IMR-90 (cell line): ENCODE measurements at regions not wholly inside any gene's neighbourhood (a gene's known extent, or its start where the extent isn't known, plus 50 kb on each side); places are given as distances from the start of the nearest gene placed in this dataset.

ENCODE experiments used
- ATAC-seq: fragments of 200-7000 bp; cut with Tn5 transposase; 2 replicates; pipeline ENCODE4 v1.9.1; 2020; ENCODE audit warnings: low read depth, mild to moderate bottlenecking, moderate library complexity
- BruUV-seq: library from RNA; stranded (reverse); fragments of 400-500 nt; replicated peaks from 2 replicates; lab custom pipeline; 2021; lab: Mats Ljungman, UMichigan
- CTCF ChIA-PET: fragments of 300-600 bp; formaldehyde crosslinking; extraction: SDS; loops from one replicate; lab custom pipeline; 2021; ENCODE audit warnings: antibody characterized with exemption; lab: Yijun Ruan, JAX
- POLR2A ChIA-PET: fragments of 300-600 bp; sonication (Branson Sonifier 250); formaldehyde crosslinking; loops from one replicate; lab custom pipeline; 2022; ENCODE audit warnings: antibody characterized with exemption; ENCODE audit not compliant: unreplicated experiment; lab: Charles Lee
- DNase-seq: peaks from one replicate; pipeline ENCODE4 v3.0.0; 2013
- H2AFZ ChIP-seq: replicated peaks from 2 replicates; pipeline ENCODE3; 2013; ENCODE audit warnings: low read length, mild to moderate bottlenecking; ENCODE audit not compliant: poor library complexity
- H2AK5ac ChIP-seq: 2 replicates; pipeline ENCODE4 v1.6.1; 2013; ENCODE audit warnings: low read depth, low read length, inconsistent platforms
- H2AK9ac ChIP-seq: replicated peaks from 2 replicates; pipeline ENCODE3; 2013; ENCODE audit warnings: mild to moderate bottlenecking, low read depth, low read length, moderate library complexity; ENCODE audit not compliant: poor library complexity
- H2BK120ac ChIP-seq: 2 replicates; pipeline ENCODE4 v1.6.1; 2013; ENCODE audit warnings: low read depth, low read length, inconsistent platforms
- H2BK15ac ChIP-seq: 3 replicates; pipeline ENCODE4 v1.6.1; 2013; ENCODE audit warnings: low read depth, low read length, inconsistent platforms
- H2BK20ac ChIP-seq: 2 replicates; pipeline ENCODE4 v1.6.1; 2013; ENCODE audit warnings: low read depth, mild to moderate bottlenecking, inconsistent platforms, low read length, moderate library complexity
- H2BK5ac ChIP-seq: 2 replicates; pipeline ENCODE4 v1.6.1; 2013; ENCODE audit warnings: mild to moderate bottlenecking, low read depth, low read length, inconsistent platforms; ENCODE audit not compliant: poor library complexity, severe bottlenecking
- H3K14ac ChIP-seq: replicated peaks from 2 replicates; pipeline ENCODE4 v1.6.1; 2013; ENCODE audit warnings: low read depth, low read length, inconsistent platforms
- H3K18ac ChIP-seq: 2 replicates; pipeline ENCODE4 v1.6.1; 2013; ENCODE audit warnings: low read depth, low read length, control low read depth
- H3K23ac ChIP-seq: 2 replicates; pipeline ENCODE4 v1.6.1; 2013; ENCODE audit warnings: low read depth, low read length, inconsistent platforms
- H3K27ac ChIP-seq: 2 replicates; pipeline ENCODE4 v1.5.1; 2013; ENCODE audit warnings: mild to moderate bottlenecking, control low read depth, low read length; ENCODE audit not compliant: insufficient read depth
- H3K27me3 ChIP-seq: 2 replicates; pipeline ENCODE4 v1.6.1; 2013; ENCODE audit warnings: low read length; ENCODE audit not compliant: control insufficient read depth, insufficient read depth
- H3K36me3 ChIP-seq: 2 replicates; pipeline ENCODE4 v1.6.1; 2013; ENCODE audit warnings: low read length, mixed read lengths; ENCODE audit not compliant: control insufficient read depth, insufficient read depth
- H3K4ac ChIP-seq: 2 replicates; pipeline ENCODE4 v1.6.1; 2013; ENCODE audit warnings: low read depth, low read length, inconsistent platforms
- H3K4me1 ChIP-seq: 2 replicates; pipeline ENCODE4 v1.6.1; 2013; ENCODE audit warnings: low read length, mixed read lengths; ENCODE audit not compliant: control insufficient read depth, insufficient read depth
- H3K4me2 ChIP-seq: 2 replicates; pipeline ENCODE4 v1.6.1; 2013; ENCODE audit warnings: low read depth, mild to moderate bottlenecking, control low read depth, low read length, moderate library complexity
- H3K4me3 ChIP-seq: 2 replicates; pipeline ENCODE4 v1.5.1; 2013; ENCODE audit warnings: low read depth, mild to moderate bottlenecking, control low read depth, low read length, moderate library complexity; ENCODE audit not compliant: insufficient read depth
- H3K56ac ChIP-seq: 2 replicates; pipeline ENCODE4 v1.6.1; 2013; ENCODE audit warnings: low read length, inconsistent platforms; ENCODE audit not compliant: insufficient read depth; ENCODE audit errors: extremely low read depth
- H3K79me1 ChIP-seq, 2 experiments: 2 replicates each; pipeline ENCODE4 v1.6.1; 2013; ENCODE audit warnings: low read length in 2 of 2, inconsistent platforms in 1 of 2, low read depth in 1 of 2
- H3K9ac ChIP-seq: 2 replicates; pipeline ENCODE4 v1.6.1; 2013; ENCODE audit warnings: low read depth, low read length, control low read depth
- H3K9me1 ChIP-seq: 2 replicates; pipeline ENCODE4 v1.6.1; 2013; ENCODE audit warnings: low read length, inconsistent platforms; ENCODE audit not compliant: insufficient read depth
- H3K9me3 ChIP-seq: 2 replicates; pipeline ENCODE4 v1.6.1; 2013; ENCODE audit warnings: low read length; ENCODE audit not compliant: control insufficient read depth, insufficient read depth
- H4K20me1 ChIP-seq: 2 replicates; pipeline ENCODE4 v1.6.1; 2013; ENCODE audit warnings: low read length, inconsistent platforms; ENCODE audit not compliant: insufficient read depth
- H4K5ac ChIP-seq: 2 replicates; pipeline ENCODE4 v1.6.1; 2013; ENCODE audit warnings: mild to moderate bottlenecking, low read depth, low read length, control low read depth
- H4K8ac ChIP-seq, 2 experiments: 2 replicates each; pipeline ENCODE4 v1.6.1; 2013; ENCODE audit warnings: low read depth in 2 of 2, low read length in 2 of 2, control low read depth in 1 of 2, inconsistent platforms in 1 of 2
- H4K91ac ChIP-seq: 2 replicates; pipeline ENCODE4 v1.6.1; 2013; ENCODE audit warnings: low read depth, low read length, inconsistent platforms; ENCODE audit not compliant: insufficient read depth
- BHLHE40 ChIP-seq: fragments of 150-350 bp; IDR thresholded peaks from 2 replicates; pipeline ENCODE4 v1.6.1; 2016; ENCODE audit warnings: mild to moderate bottlenecking, low read depth, low read length
- CEBPB ChIP-seq: IDR thresholded peaks from 2 replicates; pipeline ENCODE4 v1.6.1; 2012; ENCODE audit warnings: low read depth, low read length, improper control_type of control experiment
- CHD1 ChIP-seq: IDR thresholded peaks from 2 replicates; pipeline ENCODE4 v1.6.1; 2012; ENCODE audit warnings: low read depth, low read length, improper control_type of control experiment
- FOS ChIP-seq: fragments of 150-350 bp; IDR thresholded peaks from 2 replicates; pipeline ENCODE4 v1.6.1; 2016; ENCODE audit warnings: low read depth, low read length
- MAFK ChIP-seq: IDR thresholded peaks from 2 replicates; pipeline ENCODE4 v1.6.1; 2012; ENCODE audit warnings: low read depth, low read length, improper control_type of control experiment
- MAZ ChIP-seq: IDR thresholded peaks from 2 replicates; pipeline ENCODE4 v1.6.1; 2012; ENCODE audit warnings: low read depth, mild to moderate bottlenecking, low read length, improper control_type of control experiment, moderate library complexity, borderline replicate concordance
- MXI1 ChIP-seq: IDR thresholded peaks from 2 replicates; pipeline ENCODE4 v1.6.1; 2012; ENCODE audit warnings: low read depth, mild to moderate bottlenecking, low read length, moderate library complexity, borderline replicate concordance
- NFE2L2 ChIP-seq: fragments of 150-350 bp; IDR thresholded peaks from 2 replicates; pipeline ENCODE4 v1.6.1; 2016; ENCODE audit warnings: low read depth, mild to moderate bottlenecking, low read length
- POLR2A ChIP-seq: IDR thresholded peaks from 2 replicates; pipeline ENCODE4 v1.6.1; 2012; ENCODE audit warnings: mild to moderate bottlenecking, low read depth, low read length
- RAD21 ChIP-seq: IDR thresholded peaks from 2 replicates; pipeline ENCODE4 v1.6.1; 2012; ENCODE audit warnings: low read length, improper control_type of control experiment
- RCOR1 ChIP-seq: IDR thresholded peaks from 2 replicates; pipeline ENCODE4 v1.6.1; 2012; ENCODE audit warnings: mild to moderate bottlenecking, low read length, improper control_type of control experiment; ENCODE audit not compliant: insufficient replicate concordance
- RFX5 ChIP-seq: IDR thresholded peaks from 2 replicates; pipeline ENCODE4 v1.8.0; 2012; ENCODE audit warnings: low read depth, mild to moderate bottlenecking, low read length, moderate library complexity
- SMC3 ChIP-seq: fragments of 150-350 bp; IDR thresholded peaks from 2 replicates; pipeline ENCODE4 v1.6.1; 2016; ENCODE audit warnings: low read depth, mild to moderate bottlenecking, antibody characterized with exemption, low read length, moderate library complexity
- WGBS, 2 experiments: methylation state at CpG; one replicate each; pipeline versions ENCODE4 v1.1.5 to v1.1.7; 2013; ENCODE audit warnings: missing lambda C conversion rate in 2 of 2; ENCODE audit not compliant: insufficient read length in 1 of 2; ENCODE audit errors: extremely low coverage in 2 of 2; 5-methylcytosine and 5-hydroxymethylcytosine counted together
- dilution Hi-C: fragments of 300-500 bp; cut with HindIII; formaldehyde crosslinking; loops from one replicate; pipeline ENCODE4 v1.14.3; 2018; ENCODE audit warnings: low sequenced_read_pairs; ENCODE audit not compliant: unreplicated experiment
- in situ Hi-C: fragments of 300-500 bp; cut with MboI; formaldehyde crosslinking; loops from 3 replicates; pipeline ENCODE4 v1.14.3; 2019; ENCODE audit warnings: low sequenced_read_pairs, inconsistent platforms, mixed read lengths
- intact Hi-C: fragments of 100-400 bp; cut with micrococcal nuclease; formaldehyde crosslinking; loops from 2 replicates; pipeline ENCODE4 v1.10.0; 2022
- TF ChIP-seq, protein P1 (sequence below): fragments of 150-350 bp; IDR thresholded peaks from 2 replicates; pipeline ENCODE4 v1.6.1; 2016; ENCODE audit warnings: low read depth, mild to moderate bottlenecking, low read length, moderate library complexity, borderline replicate concordance
- TF ChIP-seq, protein P2 (sequence below): conservative IDR thresholded peaks from 2 replicates; pipeline ENCODE4 v1.5.1; 2012; ENCODE audit warnings: mild to moderate bottlenecking, low read depth, low read length, improper control_type of control experiment
- TF ChIP-seq, protein P3 (sequence below): fragments of 150-350 bp; IDR thresholded peaks from 2 replicates; pipeline ENCODE4 v1.6.1; 2017; ENCODE audit warnings: mild to moderate bottlenecking, antibody characterized with exemption, low read length, low read depth

- no peak overlapping the region for H2BK5ac ChIP-seq
- H3K4me2 ChIP-seq, result no peak overlapping the region
- no peak overlapping the region for H3K56ac ChIP-seq
- no peak overlapping the region for H3K14ac ChIP-seq
- no peaks in the 10 kb centered on the region for H3K9me3 ChIP-seq
- ChIA-PET POLR2A (no interaction called here), CTCF (no interaction called here)
- WGBS, 2 experiments, result 80% methylated on average over 1 of the region's 3 CpGs; no CpG with 5 or more reads in 1 of the 2 experiments
- no peak overlapping the region for H2BK120ac ChIP-seq
- no TSS peak for BruUV-seq
- H3K4me3 ChIP-seq, result no peak overlapping the region
- H3K27ac ChIP-seq, result no peak overlapping the region
- H3K23ac ChIP-seq, result no peak overlapping the region
- no peaks in the 10 kb centered on the region for H3K79me1 ChIP-seq
- dilution Hi-C loops (no loop called here), intact Hi-C loops (loop anchor here (10.0 kb wide), 1 partner anchor 589 kb away; no protein-coding TSS in a partner anchor), in situ Hi-C loops (no loop called here)
- DNase-seq (no peak), ATAC-seq (no peak)
- no peaks in the 10 kb centered on the region for H3K27me3 ChIP-seq
- no peaks in the 10 kb centered on the region for H3K4me1 ChIP-seq
- no peak overlapping the region for H3K4ac ChIP-seq
- no peak overlapping the region for H2AFZ ChIP-seq
- no peak overlapping the region for H4K91ac ChIP-seq
- no peaks in the 10 kb centered on the region for H4K20me1 ChIP-seq
- no peaks in the 10 kb centered on the region for H3K9me1 ChIP-seq
- H2AK5ac ChIP-seq, result no peak overlapping the region
- no peak overlapping the region for H2BK15ac ChIP-seq
- TF ChIP-seq, protein P1, sequence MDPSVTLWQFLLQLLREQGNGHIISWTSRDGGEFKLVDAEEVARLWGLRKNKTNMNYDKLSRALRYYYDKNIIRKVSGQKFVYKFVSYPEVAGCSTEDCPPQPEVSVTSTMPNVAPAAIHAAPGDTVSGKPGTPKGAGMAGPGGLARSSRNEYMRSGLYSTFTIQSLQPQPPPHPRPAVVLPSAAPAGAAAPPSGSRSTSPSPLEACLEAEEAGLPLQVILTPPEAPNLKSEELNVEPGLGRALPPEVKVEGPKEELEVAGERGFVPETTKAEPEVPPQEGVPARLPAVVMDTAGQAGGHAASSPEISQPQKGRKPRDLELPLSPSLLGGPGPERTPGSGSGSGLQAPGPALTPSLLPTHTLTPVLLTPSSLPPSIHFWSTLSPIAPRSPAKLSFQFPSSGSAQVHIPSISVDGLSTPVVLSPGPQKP, result no peak
- TF ChIP-seq CEBPB (no peak), NFE2L2 (no peak), RFX5 (no peak), BHLHE40 (no peak), MAFK (no peak), RCOR1 (no peak), FOS (no peak), POLR2A (no peak), CHD1 (no peak), SMC3 (no peak), MAZ (no peak), RAD21 (no peak), MXI1 (no peak)
- TF ChIP-seq, protein P2, sequence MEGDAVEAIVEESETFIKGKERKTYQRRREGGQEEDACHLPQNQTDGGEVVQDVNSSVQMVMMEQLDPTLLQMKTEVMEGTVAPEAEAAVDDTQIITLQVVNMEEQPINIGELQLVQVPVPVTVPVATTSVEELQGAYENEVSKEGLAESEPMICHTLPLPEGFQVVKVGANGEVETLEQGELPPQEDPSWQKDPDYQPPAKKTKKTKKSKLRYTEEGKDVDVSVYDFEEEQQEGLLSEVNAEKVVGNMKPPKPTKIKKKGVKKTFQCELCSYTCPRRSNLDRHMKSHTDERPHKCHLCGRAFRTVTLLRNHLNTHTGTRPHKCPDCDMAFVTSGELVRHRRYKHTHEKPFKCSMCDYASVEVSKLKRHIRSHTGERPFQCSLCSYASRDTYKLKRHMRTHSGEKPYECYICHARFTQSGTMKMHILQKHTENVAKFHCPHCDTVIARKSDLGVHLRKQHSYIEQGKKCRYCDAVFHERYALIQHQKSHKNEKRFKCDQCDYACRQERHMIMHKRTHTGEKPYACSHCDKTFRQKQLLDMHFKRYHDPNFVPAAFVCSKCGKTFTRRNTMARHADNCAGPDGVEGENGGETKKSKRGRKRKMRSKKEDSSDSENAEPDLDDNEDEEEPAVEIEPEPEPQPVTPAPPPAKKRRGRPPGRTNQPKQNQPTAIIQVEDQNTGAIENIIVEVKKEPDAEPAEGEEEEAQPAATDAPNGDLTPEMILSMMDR, result no peak
- TF ChIP-seq, protein P3, sequence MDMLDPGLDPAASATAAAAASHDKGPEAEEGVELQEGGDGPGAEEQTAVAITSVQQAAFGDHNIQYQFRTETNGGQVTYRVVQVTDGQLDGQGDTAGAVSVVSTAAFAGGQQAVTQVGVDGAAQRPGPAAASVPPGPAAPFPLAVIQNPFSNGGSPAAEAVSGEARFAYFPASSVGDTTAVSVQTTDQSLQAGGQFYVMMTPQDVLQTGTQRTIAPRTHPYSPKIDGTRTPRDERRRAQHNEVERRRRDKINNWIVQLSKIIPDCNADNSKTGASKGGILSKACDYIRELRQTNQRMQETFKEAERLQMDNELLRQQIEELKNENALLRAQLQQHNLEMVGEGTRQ, result no peak
- H4K8ac ChIP-seq, result no peak overlapping the region
- H2AK9ac ChIP-seq, result no peak overlapping the region
- H4K5ac ChIP-seq, result no peak overlapping the region
- no peaks in the 10 kb centered on the region for H3K36me3 ChIP-seq
- H2BK20ac ChIP-seq, result no peak overlapping the region
- H3K9ac ChIP-seq, result no peak overlapping the region
- no peak overlapping the region for H3K18ac ChIP-seq
These were observed 98.7 kb upstream of the ARHGAP24 start for GRCh38 chr4:85376285-85376684.
